T-helper 2 cell treated with Interferon-gamma antibody and Interleukin-4, amounts not matched to agents 100 ng/mL and 5 ng/mL, for 36 hours (primary cell): ENCODE measurements at regions not wholly inside any gene's neighbourhood (a gene's known extent, or its start where the extent isn't known, plus 50 kb on each side); places are given as distances from the start of the nearest gene placed in this dataset.

ENCODE experiments used
- intact Hi-C: fragments of 100-400 bp; cut with micrococcal nuclease; formaldehyde crosslinking; loops from one replicate; pipeline ENCODE4 v1.15.1; 2023

- intact Hi-C loops, result no loop called here
Observed at GRCh38 chr5:130729541-130729940, 435.5 kb downstream of the HINT1 start.

- intact Hi-C loops, result no loop called here
Observed at GRCh38 chr5:130727830-130728229, 437.2 kb downstream of the HINT1 start.

GRCh38 chr5:130724658-130725057 lies 440.4 kb downstream of the HINT1 start:
- intact Hi-C loops, result no loop called here

GRCh38 chr5:130720355-130720754 lies 444.7 kb downstream of the HINT1 start:
- intact Hi-C loops, result no loop called here

- intact Hi-C loops, result no loop called here
Observed at GRCh38 chr5:130715541-130715940, 449.5 kb downstream of the HINT1 start.

GRCh38 chr5:130714200-130714599 lies 450.9 kb downstream of the HINT1 start:
- intact Hi-C loops, result no loop called here

GRCh38 chr5:130712324-130712723 lies 452.7 kb downstream of the HINT1 start:
- intact Hi-C loops, result no loop called here

- intact Hi-C loops, result no loop called here
Observed at GRCh38 chr5:130710596-130710995, 454.5 kb downstream of the HINT1 start.

GRCh38 chr5:130708754-130709153 lies 456.3 kb downstream of the HINT1 start:
- intact Hi-C loops, result no loop called here

GRCh38 chr5:130706696-130707095 lies 458.4 kb downstream of the HINT1 start:
- intact Hi-C loops, result no loop called here

- intact Hi-C loops, result no loop called here
Observed at GRCh38 chr5:130705368-130705767, 459.7 kb downstream of the HINT1 start.

- intact Hi-C loops, result no loop called here
Observed at GRCh38 chr5:130693509-130693908, 471.5 kb downstream of the HINT1 start.

- intact Hi-C loops, result no loop called here
Observed at GRCh38 chr5:130692770-130693169, 472.3 kb downstream of the HINT1 start.

GRCh38 chr5:130689831-130690230 lies 475.2 kb downstream of the HINT1 start:
- intact Hi-C loops, result no loop called here

- intact Hi-C loops, result no loop called here
Observed at GRCh38 chr5:130687085-130687733, 477.8 kb downstream of the HINT1 start.

- intact Hi-C loops, result no loop called here
Observed at GRCh38 chr5:130678637-130679036, 486.4 kb downstream of the HINT1 start.

GRCh38 chr5:130666462-130666861 lies 498.6 kb downstream of the HINT1 start:
- intact Hi-C loops, result no loop called here

- intact Hi-C loops, result no loop called here
Observed at GRCh38 chr5:130652176-130652575, 512.9 kb downstream of the HINT1 start.

- intact Hi-C loops, result no loop called here
Observed at GRCh38 chr5:130651440-130651839, 513.6 kb downstream of the HINT1 start.

GRCh38 chr5:130643321-130643720 lies 521.7 kb downstream of the HINT1 start:
- intact Hi-C loops, result no loop called here

GRCh38 chr5:130642461-130642860 lies 522.6 kb downstream of the HINT1 start:
- intact Hi-C loops, result no loop called here

GRCh38 chr5:130627145-130627544 lies 537.9 kb downstream of the HINT1 start:
- intact Hi-C loops, result no loop called here

GRCh38 chr5:130624805-130625204 lies 540.3 kb downstream of the HINT1 start:
- intact Hi-C loops, result no loop called here

- intact Hi-C loops, result no loop called here
Observed at GRCh38 chr5:130616161-130616560, 548.9 kb downstream of the HINT1 start.
